GM12891 (cell line): ENCODE measurements at regions not wholly inside any gene's neighbourhood (a gene's known extent, or its start where the extent isn't known, plus 50 kb on each side); places are given as distances from the start of the nearest gene placed in this dataset.

Experiments used
- POLR2A ChIP-seq: IDR thresholded peaks from 2 replicates; pipeline ENCODE4 v1.6.1; 2011; ENCODE audit warnings: low read depth, low read length, control low read depth
- POLR2AphosphoS5 ChIP-seq: IDR thresholded peaks from 2 replicates; pipeline ENCODE4 v1.6.1; 2011; ENCODE audit warnings: low read depth, low read length, control low read depth
- TAF1 ChIP-seq: IDR thresholded peaks from 2 replicates; pipeline ENCODE4 v1.6.1; 2011; ENCODE audit warnings: low read depth, low read length, control low read depth

DNA sequence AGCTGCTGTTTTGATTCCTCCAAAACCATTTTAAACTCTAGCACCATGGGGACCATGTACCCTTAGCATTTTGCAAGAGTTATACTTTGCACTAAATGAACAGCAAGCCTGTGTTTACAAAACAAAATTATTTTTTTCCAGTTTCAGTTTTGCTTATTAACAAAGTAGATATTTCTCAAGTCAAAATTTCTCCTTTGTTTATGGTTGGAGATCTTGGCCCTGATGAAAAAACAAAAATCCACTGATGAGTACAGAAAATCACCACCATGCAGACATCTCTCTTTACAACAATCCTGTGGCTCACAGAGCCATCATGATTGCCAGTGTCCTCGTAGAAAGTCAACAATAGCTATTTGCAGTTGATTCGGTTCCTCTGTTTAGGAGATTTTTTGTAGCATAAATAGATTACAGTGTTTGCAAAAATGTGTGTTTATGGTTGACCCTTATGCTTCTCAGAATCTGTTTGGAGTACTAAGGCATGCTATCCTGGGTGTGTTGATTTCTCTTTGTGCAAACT, 201.1 kb upstream of the NUDT4 start:
- TF ChIP-seq POLR2AphosphoS5 (no peak), POLR2A (no peak), TAF1 (no peak)
